ENCODE measurements at regions not wholly inside any gene's neighbourhood (a gene's known extent, or its start where the extent isn't known, plus 50 kb on each side); places are given as distances from the start of the nearest gene placed in this dataset.

DNA sequence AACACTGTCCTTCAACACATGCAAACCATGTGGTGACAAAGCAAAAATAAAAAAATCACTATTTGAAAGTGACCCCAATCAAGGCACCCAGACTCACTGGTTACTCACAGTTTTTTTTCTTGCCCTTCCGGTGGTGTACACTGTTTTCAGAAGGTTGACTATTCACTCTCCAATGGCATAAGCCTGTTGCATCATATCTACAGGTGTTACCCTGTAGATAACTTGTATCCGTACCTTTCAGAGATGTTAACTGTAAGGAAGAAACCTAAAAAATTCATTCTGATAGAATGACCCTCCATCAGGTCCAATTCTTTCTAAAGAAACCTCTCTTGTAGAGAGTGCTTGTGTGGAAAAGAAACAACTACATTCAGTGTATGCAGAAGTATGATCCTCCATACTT, 193.6 kb upstream of the RASA1 start:
- TF ChIP-seq EZH2 (IDR thresholded peaks at IDR 0.05), result no peak
- TF ChIP-seq, protein P1, sequence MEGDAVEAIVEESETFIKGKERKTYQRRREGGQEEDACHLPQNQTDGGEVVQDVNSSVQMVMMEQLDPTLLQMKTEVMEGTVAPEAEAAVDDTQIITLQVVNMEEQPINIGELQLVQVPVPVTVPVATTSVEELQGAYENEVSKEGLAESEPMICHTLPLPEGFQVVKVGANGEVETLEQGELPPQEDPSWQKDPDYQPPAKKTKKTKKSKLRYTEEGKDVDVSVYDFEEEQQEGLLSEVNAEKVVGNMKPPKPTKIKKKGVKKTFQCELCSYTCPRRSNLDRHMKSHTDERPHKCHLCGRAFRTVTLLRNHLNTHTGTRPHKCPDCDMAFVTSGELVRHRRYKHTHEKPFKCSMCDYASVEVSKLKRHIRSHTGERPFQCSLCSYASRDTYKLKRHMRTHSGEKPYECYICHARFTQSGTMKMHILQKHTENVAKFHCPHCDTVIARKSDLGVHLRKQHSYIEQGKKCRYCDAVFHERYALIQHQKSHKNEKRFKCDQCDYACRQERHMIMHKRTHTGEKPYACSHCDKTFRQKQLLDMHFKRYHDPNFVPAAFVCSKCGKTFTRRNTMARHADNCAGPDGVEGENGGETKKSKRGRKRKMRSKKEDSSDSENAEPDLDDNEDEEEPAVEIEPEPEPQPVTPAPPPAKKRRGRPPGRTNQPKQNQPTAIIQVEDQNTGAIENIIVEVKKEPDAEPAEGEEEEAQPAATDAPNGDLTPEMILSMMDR (IDR thresholded peaks at IDR 0.05), result no peak
